M059J (cell line): ENCODE measurements at regions not wholly inside any gene's neighbourhood (a gene's known extent, or its start where the extent isn't known, plus 50 kb on each side); places are given as distances from the start of the nearest gene placed in this dataset.

Experiments
- DNase-seq: peaks from one replicate; pipeline ENCODE4 v3.0.0-alpha.2; 2012; ENCODE audit warnings: low read depth

- DNase-seq = no peak
These were observed 319.0 kb downstream of the TMEM114 start for GRCh38 chr16:8271344-8271743.

- DNase-seq = no peak
These were observed 328.0 kb downstream of the TMEM114 start for GRCh38 chr16:8262299-8262698.

- no peak for DNase-seq
These were observed 330.2 kb downstream of the TMEM114 start for GRCh38 chr16:8260140-8260539.

GRCh38 chr16:8258523-8258922 lies 331.8 kb downstream of the TMEM114 start:
- no peak for DNase-seq

- DNase-seq = no peak
These were observed 332.8 kb downstream of the TMEM114 start for GRCh38 chr16:8257561-8257960.

GRCh38 chr16:8254405-8254804 lies 335.9 kb downstream of the TMEM114 start:
- DNase-seq = no peak

- no peak for DNase-seq
These were observed 336.6 kb downstream of the TMEM114 start for GRCh38 chr16:8253718-8254117.

GRCh38 chr16:8251727-8252126 lies 338.6 kb downstream of the TMEM114 start:
- DNase-seq = no peak

GRCh38 chr16:8251298-8251697 lies 339.0 kb downstream of the TMEM114 start:
- no peak for DNase-seq

- DNase-seq = no peak
These were observed 342.3 kb downstream of the TMEM114 start for GRCh38 chr16:8247993-8248392.

GRCh38 chr16:8243981-8244380 lies 346.3 kb downstream of the TMEM114 start:
- DNase-seq = no peak

- no peak for DNase-seq
These were observed 348.9 kb downstream of the TMEM114 start for GRCh38 chr16:8241408-8241807.

GRCh38 chr16:8239443-8239842 lies 350.9 kb downstream of the TMEM114 start:
- no peak for DNase-seq

GRCh38 chr16:8237452-8237851 lies 352.9 kb downstream of the TMEM114 start:
- DNase-seq = no peak

GRCh38 chr16:8236816-8237215 lies 353.5 kb downstream of the TMEM114 start:
- DNase-seq = no peak

- no peak for DNase-seq
These were observed 359.8 kb downstream of the TMEM114 start for GRCh38 chr16:8230497-8230896.

GRCh38 chr16:8229011-8229520 lies 361.2 kb downstream of the TMEM114 start:
- DNase-seq = no peak

- no peak for DNase-seq
These were observed 373.1 kb downstream of the TMEM114 start for GRCh38 chr16:8217201-8217600.

- DNase-seq = no peak
These were observed 385.5 kb downstream of the TMEM114 start for GRCh38 chr16:8204769-8205168.

GRCh38 chr16:8204096-8204495 lies 386.2 kb downstream of the TMEM114 start:
- no peak for DNase-seq

- no peak for DNase-seq
These were observed 387.2 kb downstream of the TMEM114 start for GRCh38 chr16:8203101-8203500.

- DNase-seq = no peak
These were observed 389.5 kb downstream of the TMEM114 start for GRCh38 chr16:8200839-8201238.

GRCh38 chr16:8199390-8199789 lies 390.9 kb downstream of the TMEM114 start:
- DNase-seq = no peak

- peak; percentile 9 for DNase-seq
These were observed 395.5 kb downstream of the TMEM114 start for GRCh38 chr16:8194794-8195193.

- no peak for DNase-seq
These were observed 401.5 kb downstream of the TMEM114 start for GRCh38 chr16:8188841-8189240.
